DND-41 (cell line): ENCODE measurements at regions not wholly inside any gene's neighbourhood (a gene's known extent, or its start where the extent isn't known, plus 50 kb on each side); places are given as distances from the start of the nearest gene placed in this dataset.

ENCODE experiments used
- CTCF ChIP-seq: IDR thresholded peaks from 2 replicates; pipeline ENCODE4 v1.5.1; 2012; ENCODE audit warnings: borderline replicate concordance, low read length, moderate library complexity, mild to moderate bottlenecking; ENCODE audit not compliant: poor library complexity, severe bottlenecking; ENCODE audit errors: extremely low read depth
- EZH2 ChIP-seq: IDR thresholded peaks from 3 replicates; pipeline ENCODE4 v1.6.1; 2012; ENCODE audit warnings: borderline replicate concordance, low read depth, mild to moderate bottlenecking, moderate library complexity, low read length, inconsistent platforms; ENCODE audit not compliant: severe bottlenecking

DNA sequence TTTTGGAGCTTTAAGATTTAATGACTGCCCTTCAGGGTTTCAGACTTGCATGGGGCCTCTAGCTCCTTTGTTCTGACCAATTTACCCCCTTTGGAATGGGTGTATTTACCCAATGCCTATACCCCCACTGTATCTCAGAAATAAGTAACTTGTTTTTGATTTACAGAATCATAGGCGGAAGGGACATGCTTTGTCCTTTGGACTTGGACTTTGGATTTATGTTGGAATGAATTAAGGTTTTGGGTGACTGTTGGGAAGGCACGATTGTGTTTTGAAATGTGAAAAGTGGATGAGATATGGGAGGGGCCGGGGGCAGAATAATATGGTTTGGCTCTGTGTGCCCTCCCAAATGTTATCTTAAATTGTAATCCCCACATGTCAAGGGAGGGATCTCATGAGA, 1824.7 kb downstream of the PCDH7 start:
- no peak for TF ChIP-seq CTCF
- TF ChIP-seq EZH2, result no peak
